ENCODE measurements at regions not wholly inside any gene's neighbourhood (a gene's known extent, or its start where the extent isn't known, plus 50 kb on each side); places are given as distances from the start of the nearest gene placed in this dataset.

GRCh38 chr19:37309834-37310575 lies 60.9 kb upstream of the ZNF527 start:
- Histone ChIP-seq H3K27ac (ENCODE audit: low read depth, low read length) (no peak overlapping the region), H2BK20ac (ENCODE audit: low read length) (no peak overlapping the region), H2BK5ac (ENCODE audit: low read depth, low read length) (no peak overlapping the region), H3K4me2 (ENCODE audit: insufficient read depth in 1 of 2, low read depth in 2 of 2, low read length in 2 of 2) (no peak overlapping the region), H3K14ac (ENCODE audit: insufficient read length) (no peak overlapping the region), H3K23me2 (ENCODE audit: low read depth, low read length) (peaks cover 2% of the 10 kb centered on the region; the same call in 1 of the 2 replicates), H2BK12ac (ENCODE audit: low read depth, low read length) (no peak overlapping the region), H3K27me3 (replicated peaks in 1 of 4; ENCODE audit: control insufficient read depth in 3 of 4, extremely low read depth in 1 of 4, insufficient read depth in 3 of 4, low read length in 3 of 4) (no peaks in the 10 kb centered on the region; a peak in 1 of 7 replicates), H2BK15ac (ENCODE audit: low read length) (no peak overlapping the region), H3K9ac (replicated peaks in 1 of 4; ENCODE audit: extremely low read depth in 1 of 4, low read depth in 3 of 4, low read length in 3 of 4) (no peak overlapping the region), H4K5ac (ENCODE audit: insufficient read length, low read depth, low read length) (no peak overlapping the region), H3K4ac (replicated peaks; ENCODE audit: insufficient read length, low read depth, low read length) (no peak overlapping the region), H3K4me1 (replicated peaks in 1 of 4; ENCODE audit: control insufficient read depth in 3 of 4, insufficient read depth in 4 of 4, low read length in 3 of 4) (peaks cover 0 to 2% (median 0%) of the 10 kb centered on the region in 4 experiments; a peak in 1 of 7 replicates), H3K79me1 (ENCODE audit: low read depth, low read length) (no peaks in the 10 kb centered on the region), H3K9me3 (ENCODE audit: insufficient read depth in 2 of 2, low read depth in 1 of 2, low read length in 1 of 2) (peaks cover 31 to 33% of the 10 kb centered on the region in 2 experiments), H3K4me3 (ENCODE audit: extremely low read depth in 1 of 4, insufficient read depth in 2 of 4, low read depth in 3 of 4, low read length in 4 of 4) (no peak overlapping the region), H3K36me3 (ENCODE audit: control insufficient read depth in 2 of 4, insufficient read depth in 4 of 4, low read length in 3 of 4) (no peaks in the 10 kb centered on the region), H2AFZ (ENCODE audit: low read length) (no peak overlapping the region), H3K79me2 (ENCODE audit: control insufficient read depth in 1 of 2, insufficient read depth in 2 of 2, low read length in 2 of 2) (no peaks in the 10 kb centered on the region), H4K91ac (replicated peaks; ENCODE audit: insufficient read length, low read length) (no peak overlapping the region), H3K23ac (ENCODE audit: insufficient read length) (no peak overlapping the region), H2AK5ac (ENCODE audit: low read depth, low read length) (no peak overlapping the region), H3K56ac (replicated peaks; ENCODE audit: insufficient read length, low read depth, low read length) (no peak overlapping the region), H4K20me1 (replicated peaks in 1 of 2; ENCODE audit: control insufficient read depth in 1 of 2, insufficient read depth in 2 of 2, low read length in 2 of 2) (no peaks in the 10 kb centered on the region), H2BK120ac (replicated peaks; ENCODE audit: low read depth, low read length) (no peak overlapping the region), H3K18ac (ENCODE audit: extremely low read depth, low read length) (no peak overlapping the region), H4K8ac (ENCODE audit: extremely low read depth, insufficient read depth, low read length) (no peak overlapping the region)
- ChIA-PET POLR2A (ENCODE audit: partially characterized antibody) (no interaction called here), CTCF (ENCODE audit: partially characterized antibody) (interaction anchor here (1.1 to 1.2 kb wide), 2 partner anchors 10 to 20 kb away, joined by 3 to 4 read pairs; no protein-coding TSS in a partner anchor)
- FAIRE-seq: peak; percentile 78
- no peak for TF ChIP-seq RBBP5 (IDR thresholded peaks at IDR 0.05; ENCODE audit: borderline replicate concordance, low read depth, low read length)
- peak; percentile 4 to 59 (median 31); a peak in 3 of 4 replicates for TF ChIP-seq CTCF (IDR thresholded peaks at IDR 0.05; ENCODE audit: control extremely low read depth in 1 of 3, insufficient read depth in 1 of 3, low read depth in 1 of 3, low read length in 3 of 3)
- TF ChIP-seq RAD21 (IDR thresholded peaks at IDR 0.05 in 1 of 2, conservative IDR thresholded peaks at IDR 0.05 in 1 of 2; ENCODE audit: low read depth in 2 of 2, low read length in 2 of 2): peak; percentile 53 to 60
- no peak for TF ChIP-seq GABPA (IDR thresholded peaks at IDR 0.05; ENCODE audit: borderline replicate concordance, insufficient read depth, low read length)
- TF ChIP-seq E2F6 (IDR thresholded peaks at IDR 0.05): no peak
- TF ChIP-seq FOSL1 (IDR thresholded peaks at IDR 0.05; ENCODE audit: insufficient read depth, low read depth, low read length): no peak
- 72% methylated on average over 7 of the region's 7 CpGs; no CpG with 5 or more reads in 1 of the 2 experiments for WGBS, 2 experiments (ENCODE audit: extremely low coverage in 1 of 2, insufficient coverage in 1 of 2, insufficient read length in 1 of 2, insufficient replicate concordance in 2 of 2, low coverage in 1 of 2, low lambda C conversion rate in 2 of 2, missing lambda C conversion rate in 1 of 2)
- DNase-seq (ENCODE audit: low read depth in 1 of 2, low spot score in 2 of 2): no peak
